HEK293T (cell line): ENCODE measurements at regions not wholly inside any gene's neighbourhood (a gene's known extent, or its start where the extent isn't known, plus 50 kb on each side); places are given as distances from the start of the nearest gene placed in this dataset.

ENCODE experiments used
- ARNT ChIP-seq: fragments of 450-650 bp; IDR thresholded peaks from 2 replicates; pipeline ENCODE4 v1.6.1; 2017; ENCODE audit warnings: mild to moderate bottlenecking
- SP1 ChIP-seq: fragments of 450-650 bp; IDR thresholded peaks from 2 replicates; pipeline ENCODE4 v1.6.1; 2017

DNA sequence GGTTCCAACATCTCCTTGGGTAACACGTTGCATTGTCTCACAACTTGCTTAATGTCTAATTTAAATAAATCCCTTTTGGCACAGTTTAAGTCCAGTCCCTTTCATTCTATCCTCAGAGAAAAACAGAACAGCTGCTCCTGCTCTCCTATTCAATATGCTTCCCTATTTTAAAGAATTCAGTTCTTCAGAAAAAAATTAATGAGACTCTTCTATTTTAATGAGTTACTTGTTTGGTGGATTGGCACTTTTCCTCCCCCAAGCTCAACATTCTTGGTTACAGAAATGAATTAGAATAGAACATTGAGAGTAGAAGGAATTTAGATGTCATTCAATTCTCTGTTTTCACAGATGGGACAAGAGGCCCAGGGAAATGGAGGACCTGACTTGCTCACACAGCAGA is 116.9 kb upstream of the ATP8B1 start:
- TF ChIP-seq SP1 (no peak), ARNT (no peak)
